NOMO-1 (cell line): ENCODE measurements at regions not wholly inside any gene's neighbourhood (a gene's known extent, or its start where the extent isn't known, plus 50 kb on each side); places are given as distances from the start of the nearest gene placed in this dataset.

Experiments used
- DNase-seq, 2 experiments: peaks; one replicate each; lab custom pipeline; 2025; ENCODE audit not compliant: unreplicated experiment in 2 of 2; lab: John Stamatoyannopoulos, UW

GRCh38 chr11:127224276-127224675 is 223.7 kb upstream of the KIRREL3 start:
- DNase-seq = no peak

- DNase-seq = no peak
These were observed 223.1 kb upstream of the KIRREL3 start for GRCh38 chr11:127223633-127224032.

GRCh38 chr11:127223026-127223425 is 222.5 kb upstream of the KIRREL3 start:
- no peak for DNase-seq

- DNase-seq = no peak
These were observed 219.1 kb upstream of the KIRREL3 start for GRCh38 chr11:127219704-127220103.

GRCh38 chr11:127218275-127218608 is 217.7 kb upstream of the KIRREL3 start:
- DNase-seq = no peak

GRCh38 chr11:127217452-127218274 is 217.1 kb upstream of the KIRREL3 start:
- no peak for DNase-seq

- DNase-seq = no peak
These were observed 205.2 kb upstream of the KIRREL3 start for GRCh38 chr11:127205688-127206217.

- no peak for DNase-seq
These were observed 202.9 kb upstream of the KIRREL3 start for GRCh38 chr11:127203490-127203889.

GRCh38 chr11:127202105-127202504 is 201.5 kb upstream of the KIRREL3 start:
- DNase-seq = no peak

GRCh38 chr11:127199306-127199801 is 198.8 kb upstream of the KIRREL3 start:
- no peak for DNase-seq

GRCh38 chr11:127195501-127196120 is 195.0 kb upstream of the KIRREL3 start:
- no peak for DNase-seq

- no peak for DNase-seq
These were observed 194.0 kb upstream of the KIRREL3 start for GRCh38 chr11:127194521-127194920.

- DNase-seq = no peak
These were observed 193.4 kb upstream of the KIRREL3 start for GRCh38 chr11:127193950-127194349.

GRCh38 chr11:127191689-127192088 is 191.1 kb upstream of the KIRREL3 start:
- DNase-seq = no peak

- DNase-seq = no peak
These were observed 190.7 kb upstream of the KIRREL3 start for GRCh38 chr11:127191261-127191660.

- DNase-seq = no peak
These were observed 182.1 kb upstream of the KIRREL3 start for GRCh38 chr11:127182586-127183203.

GRCh38 chr11:127157225-127157624 is 156.7 kb upstream of the KIRREL3 start:
- DNase-seq = no peak

GRCh38 chr11:127149410-127149809 is 148.8 kb upstream of the KIRREL3 start:
- no peak for DNase-seq

GRCh38 chr11:127143251-127143650 is 142.7 kb upstream of the KIRREL3 start:
- DNase-seq = no peak

GRCh38 chr11:127138613-127139012 is 138.0 kb upstream of the KIRREL3 start:
- no peak for DNase-seq

GRCh38 chr11:127137771-127138280 is 137.3 kb upstream of the KIRREL3 start:
- DNase-seq = no peak
